DMS114 treated with DMSO at 0.1 percent for 48 hours (cell line): ENCODE measurements at regions not wholly inside any gene's neighbourhood (a gene's known extent, or its start where the extent isn't known, plus 50 kb on each side); places are given as distances from the start of the nearest gene placed in this dataset.

ENCODE experiments used
- DNase-seq: peaks from one replicate; lab custom pipeline; 2025; ENCODE audit not compliant: unreplicated experiment; lab: John Stamatoyannopoulos, UW

DNA sequence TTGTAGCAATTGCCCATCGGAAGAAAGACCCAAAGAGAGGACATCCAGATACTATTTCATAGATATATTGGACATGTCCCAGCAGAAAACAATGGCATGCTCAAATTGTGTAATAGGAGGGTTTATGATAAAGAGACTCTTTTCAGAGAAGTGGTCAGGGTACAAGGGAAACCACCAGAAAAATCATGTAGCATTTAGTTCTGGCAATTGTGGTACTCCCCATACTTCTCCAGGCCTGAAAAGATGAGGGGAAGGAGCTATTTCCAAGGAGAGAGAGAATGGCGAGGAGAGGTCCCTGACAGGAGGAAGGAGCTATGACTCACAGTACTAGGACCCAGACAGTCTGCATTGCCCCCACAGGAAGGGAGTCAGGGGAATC, 68.4 kb upstream of the ADO start:
- DNase-seq: no peak

DNA sequence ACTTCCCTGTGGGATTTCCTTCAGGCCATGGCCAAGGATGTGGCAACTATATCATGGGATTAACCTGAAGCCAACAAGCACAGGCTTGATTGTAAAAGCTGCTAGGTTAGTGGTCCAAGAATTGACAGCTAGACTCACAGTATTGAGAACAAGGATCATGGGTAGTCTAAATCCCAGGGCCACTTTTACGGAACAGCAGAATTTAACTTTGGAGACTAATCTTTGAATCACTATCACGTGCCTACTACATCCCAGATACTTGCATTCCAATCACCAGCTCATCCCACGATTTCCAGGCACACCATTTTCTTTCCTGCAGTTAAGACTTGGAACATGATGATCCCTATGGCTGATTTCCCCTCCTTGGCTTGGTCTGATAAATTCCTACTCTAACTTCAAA, 65.6 kb upstream of the ADO start:
- no peak for DNase-seq

DNA sequence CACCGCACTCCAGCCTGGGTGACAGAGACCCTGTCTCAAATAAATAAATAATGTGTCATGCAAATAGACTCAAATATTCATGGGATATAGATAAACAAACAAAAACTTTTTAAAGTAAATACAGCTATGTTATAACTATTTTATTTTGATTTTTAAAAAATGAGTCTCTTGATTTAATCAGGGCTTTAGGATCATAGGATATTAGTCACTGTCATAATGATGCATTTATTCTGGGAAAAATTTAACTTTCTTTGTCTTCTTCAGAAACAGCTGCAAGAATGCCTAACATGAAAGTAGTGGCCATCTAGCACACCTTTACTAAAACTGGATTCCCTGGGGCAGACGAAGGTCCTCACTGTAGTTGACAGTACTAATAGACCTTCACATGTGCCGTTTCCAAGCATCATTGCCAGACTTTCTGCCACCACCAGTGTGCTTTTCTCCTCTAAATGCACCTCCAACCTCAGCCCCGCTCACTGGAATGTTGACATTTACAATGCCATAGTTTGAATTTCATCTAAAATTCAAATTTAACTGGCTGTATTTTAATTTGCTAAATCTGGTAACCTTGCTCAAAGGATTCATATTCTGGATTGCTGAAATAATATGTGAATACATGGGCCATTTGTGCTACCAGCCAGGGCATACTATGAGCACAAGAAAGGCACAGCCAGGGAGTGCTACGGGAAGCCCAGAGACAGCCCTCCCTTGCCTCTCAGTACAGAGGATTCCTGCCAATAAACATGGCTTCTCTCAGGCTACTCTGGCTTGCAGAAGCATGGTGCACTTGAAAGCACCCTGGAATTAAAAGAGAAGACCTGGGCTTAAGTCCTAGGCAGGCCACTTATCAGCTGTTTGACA, 63.4 kb upstream of the ADO start:
- DNase-seq: no peak

DNA sequence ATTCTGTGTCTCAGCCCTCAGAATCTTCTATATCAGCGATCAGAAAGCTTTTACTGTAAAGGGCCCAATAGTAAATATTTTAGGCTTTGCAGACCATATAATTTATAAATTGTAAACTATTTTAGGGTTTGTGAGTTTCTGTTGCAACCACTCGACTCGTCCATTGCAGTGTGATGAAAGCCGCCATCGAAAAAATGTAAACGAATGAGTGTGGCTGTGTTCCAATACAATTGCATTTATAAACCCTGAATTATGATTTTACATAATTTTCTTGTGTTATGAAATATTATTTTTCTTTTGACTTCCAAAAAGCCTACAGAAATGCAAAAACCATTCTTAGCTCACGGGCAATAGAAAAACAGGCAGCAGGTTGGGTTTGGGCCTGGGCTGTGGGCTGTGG, 62.5 kb upstream of the ADO start:
- no peak for DNase-seq

DNA sequence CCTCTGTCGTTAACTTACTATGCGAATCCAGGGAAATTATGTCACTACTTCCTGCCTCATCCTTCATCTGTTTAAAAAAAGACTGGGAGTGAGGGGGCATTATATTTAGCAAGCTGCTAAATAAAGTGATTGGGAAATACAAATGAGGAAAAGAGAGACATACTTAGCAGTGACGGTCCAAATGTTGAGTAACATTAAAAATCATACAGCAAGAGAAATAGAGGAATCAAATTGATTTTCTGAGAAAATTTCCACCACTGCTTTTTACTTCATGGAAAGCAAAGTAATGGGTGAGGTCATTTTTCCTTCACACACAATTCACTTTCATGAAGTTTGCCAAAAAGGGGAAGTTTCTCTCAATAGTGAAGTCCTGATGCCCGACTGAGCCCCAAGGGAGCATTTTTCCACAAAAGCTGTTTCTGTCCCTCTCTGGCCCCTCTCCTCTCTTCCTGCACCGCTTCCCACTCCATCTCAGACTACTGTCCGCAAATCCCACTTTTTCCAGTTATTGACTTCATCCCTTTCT, 61.9 kb upstream of the ADO start:
- DNase-seq: no peak

GRCh38 chr10:62744136-62744535, 60.4 kb upstream of the ADO start:
- no peak for DNase-seq

DNA sequence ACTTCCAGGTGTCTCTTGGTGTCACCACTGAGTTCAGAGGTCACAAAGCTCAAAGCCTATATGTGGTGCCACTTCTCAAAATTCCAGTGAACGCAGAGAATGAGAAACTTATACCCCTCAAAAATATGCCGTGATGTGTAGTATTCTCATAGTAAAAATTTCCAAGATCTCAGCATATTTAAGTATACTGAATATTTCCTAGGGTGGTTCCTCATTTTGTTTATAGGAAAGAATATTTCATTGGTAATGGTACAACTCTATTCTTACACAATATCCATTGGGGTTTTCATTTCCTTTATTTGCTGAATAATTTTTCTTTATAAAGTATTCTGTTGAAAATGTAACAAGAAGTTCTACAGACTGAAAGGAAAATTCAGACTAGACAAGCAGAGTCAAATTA, 58.9 kb upstream of the ADO start:
- DNase-seq: no peak

DNA sequence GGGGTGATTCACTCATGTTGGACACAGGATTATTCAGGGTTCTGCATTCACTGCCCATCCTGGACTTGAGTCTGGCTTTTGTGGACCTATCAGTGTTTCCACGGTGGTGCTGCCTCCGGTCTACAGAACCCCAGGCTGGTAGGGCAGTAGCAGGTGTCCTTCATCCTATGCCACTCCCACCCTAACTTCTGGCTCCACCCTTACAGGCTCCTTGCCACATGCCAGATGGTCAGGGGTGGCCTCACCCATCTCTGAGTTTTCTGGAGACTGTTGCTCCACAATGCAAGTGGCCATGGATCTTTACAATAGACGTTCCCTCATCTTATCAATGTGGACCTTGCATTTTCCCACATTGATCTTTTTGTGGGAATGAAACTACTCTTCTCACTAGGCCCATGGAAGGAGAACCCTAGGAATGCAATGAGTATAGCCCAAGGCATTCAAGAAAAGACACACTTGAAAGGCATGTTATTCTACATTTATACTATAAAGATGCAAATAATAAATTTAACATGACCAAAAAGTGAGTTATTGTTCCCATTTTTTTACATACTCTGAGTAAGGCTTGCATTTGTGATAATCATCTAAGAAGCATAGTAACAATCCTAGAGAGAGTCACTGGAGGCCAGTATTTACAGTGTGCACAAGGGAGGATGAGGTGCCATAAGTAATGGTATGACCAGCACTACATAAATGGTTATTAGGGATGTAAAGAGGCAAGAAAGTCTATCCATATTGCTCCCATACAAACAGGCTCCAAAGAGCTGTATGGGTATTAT, 57.4 kb upstream of the ADO start:
- DNase-seq: no peak

DNA sequence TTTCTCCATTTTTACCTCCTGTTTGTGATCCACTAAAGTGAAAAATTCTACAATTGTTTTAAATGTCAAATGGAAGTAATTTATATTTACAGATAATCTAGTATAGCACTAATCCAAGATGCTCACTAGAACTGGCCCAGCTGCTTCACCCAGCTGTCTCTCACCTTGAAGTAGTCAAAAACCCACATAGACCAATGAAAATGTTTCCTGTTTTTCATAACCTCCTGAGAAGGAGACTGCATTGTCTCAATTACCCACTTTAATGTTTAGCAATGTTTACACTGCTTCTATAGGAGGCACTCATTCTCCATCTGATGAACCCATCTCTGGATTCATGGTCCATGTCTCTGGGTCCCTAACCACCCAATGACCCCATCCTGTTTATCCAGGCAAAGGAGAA, 56.1 kb upstream of the ADO start:
- DNase-seq: no peak

GRCh38 chr10:62749093-62749683, 55.3 kb upstream of the ADO start:
- DNase-seq: no peak
